NCI-H2196 treated with DMSO at 0.1 percent for 48 hours (cell line): ENCODE measurements at regions not wholly inside any gene's neighbourhood (a gene's known extent, or its start where the extent isn't known, plus 50 kb on each side); places are given as distances from the start of the nearest gene placed in this dataset.

Experiments
- DNase-seq: peaks from one replicate; lab custom pipeline; 2025; ENCODE audit not compliant: unreplicated experiment; lab: John Stamatoyannopoulos, UW

DNA sequence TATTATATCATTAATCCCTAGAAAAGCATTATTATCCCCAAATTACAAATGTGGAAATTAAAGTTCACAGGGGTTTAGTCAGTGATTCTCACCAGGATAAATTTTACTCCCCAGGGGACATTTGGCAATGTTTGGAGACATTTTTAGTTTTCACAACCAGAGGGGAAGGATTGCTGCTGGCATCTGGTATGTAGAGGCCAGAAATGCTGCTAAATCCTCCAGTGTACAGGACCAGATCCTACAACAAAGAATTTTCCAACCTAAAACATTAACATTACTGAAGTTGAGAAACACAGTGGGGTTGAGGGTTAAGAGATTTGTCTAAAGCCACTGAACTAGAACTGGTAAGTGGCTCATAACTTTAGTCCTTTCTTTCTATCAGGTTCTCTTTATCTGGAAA lies 162.0 kb upstream of the SYT6 start:
- no peak for DNase-seq

DNA sequence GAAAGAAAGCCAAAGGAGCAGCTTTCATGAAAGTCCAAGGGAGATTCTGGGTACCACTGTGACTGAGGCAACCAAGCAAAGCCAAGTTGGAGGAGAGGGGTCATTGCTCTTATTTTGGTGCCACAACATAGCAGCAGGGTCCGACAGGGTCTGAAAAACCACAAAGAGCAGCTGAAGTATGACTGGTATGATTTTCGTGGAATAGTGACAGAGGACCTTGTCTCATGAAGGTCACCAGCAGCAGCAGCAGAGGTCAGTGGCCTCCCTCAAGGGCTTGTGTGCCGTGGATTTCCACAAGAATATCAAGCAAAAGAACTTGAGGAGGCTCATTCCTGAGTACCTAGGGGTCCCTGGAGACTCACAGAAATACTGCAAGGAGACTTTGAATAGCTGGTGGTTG lies 160.9 kb upstream of the SYT6 start:
- DNase-seq: no peak

DNA sequence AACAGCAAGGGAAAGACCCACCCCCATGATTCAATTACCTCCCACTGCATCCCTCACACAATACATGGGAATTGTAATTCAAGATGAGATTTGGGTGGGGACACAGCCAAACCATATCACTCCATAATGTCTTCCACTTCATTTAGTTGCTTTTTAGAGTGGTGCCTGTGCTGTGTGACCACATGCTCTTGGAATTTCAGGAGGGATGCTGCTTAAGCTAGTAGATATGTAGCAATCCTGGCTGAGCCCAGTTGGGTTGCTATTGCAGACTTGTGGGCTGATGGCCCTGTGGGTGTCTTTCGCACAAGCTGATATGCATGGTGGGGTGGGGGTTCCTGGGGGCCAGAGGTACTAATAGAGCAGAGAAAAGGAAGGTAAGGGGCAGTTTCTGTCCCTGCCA lies 160.4 kb upstream of the SYT6 start:
- DNase-seq: no peak

DNA sequence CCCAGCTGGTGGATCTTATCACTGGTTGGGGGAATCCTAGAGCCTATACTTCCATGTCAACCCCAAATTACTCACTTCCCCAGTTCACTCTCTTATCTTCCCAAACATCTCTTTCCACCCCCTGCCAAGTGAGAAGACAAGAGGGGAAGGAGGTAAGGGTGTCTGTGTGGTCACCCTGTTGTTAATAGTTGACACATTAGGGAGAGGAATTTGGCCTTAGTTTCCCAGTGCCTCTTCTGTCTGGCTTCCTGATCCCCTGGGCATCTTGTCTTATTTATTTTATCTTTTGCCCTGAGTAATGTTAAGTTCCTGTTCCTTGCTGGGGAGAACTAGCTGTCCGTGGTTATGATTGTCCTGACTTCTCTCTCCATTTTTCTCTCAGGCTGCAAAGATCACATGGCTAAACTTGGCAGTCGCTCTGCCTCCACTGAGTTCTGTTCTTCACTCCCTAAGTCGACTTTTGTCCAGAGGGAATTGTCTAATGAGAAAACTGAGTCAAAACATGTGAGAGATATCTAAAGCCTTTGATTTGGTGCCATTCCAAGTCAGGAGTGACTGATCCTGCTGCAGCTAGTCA lies 157.1 kb upstream of the SYT6 start:
- DNase-seq: no peak

DNA sequence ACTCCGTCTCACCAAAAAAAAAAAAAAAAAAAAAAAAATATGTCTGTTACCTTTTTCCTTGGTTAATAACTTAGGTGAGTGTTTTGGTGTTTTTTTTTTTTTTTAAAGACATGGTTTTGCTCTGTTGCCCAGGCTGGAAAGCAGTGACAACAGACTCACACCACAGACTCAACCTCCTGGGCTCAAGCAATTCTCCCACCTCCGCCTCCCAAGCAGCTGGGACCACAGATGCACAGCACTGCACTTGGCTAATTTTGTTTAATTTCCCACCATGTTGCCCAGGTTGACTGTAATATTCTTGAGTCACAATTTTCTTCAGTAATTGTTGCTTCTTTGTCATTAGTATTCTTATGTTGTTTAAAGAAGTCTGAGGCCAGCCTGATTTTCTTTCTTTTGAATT lies 149.2 kb upstream of the SYT6 start:
- DNase-seq: no peak

DNA sequence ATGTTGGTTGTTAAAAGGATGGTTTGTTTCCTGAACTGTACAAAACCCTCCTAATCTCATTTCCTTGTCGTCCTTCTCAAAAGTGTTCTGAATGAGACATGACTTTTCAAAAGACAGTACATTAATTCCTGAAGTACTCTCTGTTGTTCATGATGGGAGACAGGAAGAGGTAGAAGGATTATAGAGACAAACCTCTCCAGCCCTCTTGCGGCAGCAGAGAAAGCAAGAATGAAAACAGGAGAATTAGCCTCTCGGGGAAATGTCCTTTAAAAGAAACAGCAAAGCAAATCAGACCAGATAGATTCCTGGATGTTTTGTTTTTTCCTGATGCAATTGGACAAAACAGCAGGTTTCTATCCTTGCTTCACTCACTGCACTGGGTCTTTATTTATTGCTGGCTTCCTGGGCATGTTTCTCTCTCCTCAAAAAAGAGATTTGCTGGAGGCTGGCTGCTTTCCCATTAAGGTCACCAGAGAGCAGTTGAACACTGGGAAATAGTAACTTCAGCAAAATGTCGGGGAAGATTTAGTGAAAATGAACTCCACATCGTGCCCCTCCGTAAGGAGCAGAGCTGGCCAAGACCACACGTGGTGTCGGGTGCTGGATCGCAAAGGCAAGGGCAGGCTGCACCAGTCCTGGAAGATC lies 145.8 kb upstream of the SYT6 start:
- no peak for DNase-seq

DNA sequence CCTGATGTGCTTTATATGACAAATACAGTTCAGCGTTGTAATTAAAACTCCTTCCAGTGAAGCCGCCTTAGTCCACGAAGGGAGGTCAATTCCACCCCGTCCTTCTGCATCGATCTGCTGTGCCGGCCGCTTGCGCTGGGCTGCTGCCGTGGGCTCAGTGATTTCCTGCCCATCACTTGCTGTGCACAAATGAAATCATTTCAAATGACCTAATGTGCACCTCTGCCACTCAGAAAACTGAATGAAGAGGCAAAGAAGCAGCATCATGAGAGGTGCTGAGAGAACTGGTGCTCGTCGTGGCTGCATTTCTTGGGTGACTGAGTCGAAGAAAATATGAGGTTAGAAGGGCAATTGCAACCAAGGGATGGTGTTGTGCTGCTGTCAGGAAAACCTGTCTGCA lies 144.3 kb upstream of the SYT6 start:
- DNase-seq: no peak

DNA sequence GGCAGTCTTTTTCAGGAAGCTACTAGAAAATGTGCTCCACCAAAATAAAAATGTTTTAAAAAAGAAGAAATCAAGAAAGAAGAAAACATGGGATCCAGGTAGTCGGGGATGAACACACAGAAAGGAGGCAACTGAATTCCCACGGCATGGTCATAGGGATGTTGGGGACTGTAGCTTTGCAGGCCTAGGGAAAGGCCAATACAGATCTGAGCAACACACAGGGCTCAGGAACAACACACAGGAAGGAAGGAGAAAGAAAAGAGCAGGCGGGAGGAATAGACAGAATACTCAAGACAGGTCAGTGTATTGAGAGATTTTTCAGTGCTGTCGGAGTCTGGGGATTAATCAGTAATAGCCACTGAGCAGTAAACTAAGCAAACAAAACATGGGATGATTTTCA lies 142.7 kb upstream of the SYT6 start:
- DNase-seq: no peak

DNA sequence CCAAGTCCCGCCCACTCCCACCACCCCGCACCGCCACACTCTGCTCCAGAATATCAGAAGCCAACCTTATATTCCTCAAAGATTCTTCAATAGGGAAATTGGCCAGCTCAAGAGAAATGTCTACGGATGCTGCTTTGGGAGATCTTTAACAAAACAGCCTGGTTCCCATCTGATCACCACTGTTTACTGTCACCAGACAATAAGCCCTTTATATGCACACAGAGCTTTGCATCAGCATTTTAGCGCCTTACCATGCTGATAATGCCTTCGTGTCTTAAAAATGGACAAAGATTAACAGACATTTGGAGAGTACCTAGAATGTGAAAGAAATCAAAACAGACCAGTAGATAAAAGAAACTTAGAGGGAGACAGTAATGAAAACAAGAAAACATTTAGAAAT lies 141.7 kb upstream of the SYT6 start:
- no peak for DNase-seq

DNA sequence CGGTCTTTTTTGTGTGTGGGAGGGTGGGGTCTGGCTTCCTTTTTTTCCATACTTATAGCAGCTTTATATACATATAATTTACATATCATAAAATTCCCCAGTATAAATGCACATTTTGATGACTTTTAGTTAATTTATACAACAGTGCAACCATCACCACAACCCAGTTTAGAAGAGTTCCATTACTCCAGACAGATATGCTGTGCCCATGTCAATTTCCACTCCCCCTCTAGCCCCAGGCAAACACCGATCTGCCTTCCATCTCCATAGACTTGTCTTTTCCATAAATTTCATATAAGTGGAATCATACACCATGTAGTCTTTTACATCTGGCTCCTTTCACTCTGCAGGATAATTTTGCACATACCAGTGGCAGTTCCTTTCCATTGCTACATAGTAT lies 139.2 kb upstream of the SYT6 start:
- DNase-seq: no peak

DNA sequence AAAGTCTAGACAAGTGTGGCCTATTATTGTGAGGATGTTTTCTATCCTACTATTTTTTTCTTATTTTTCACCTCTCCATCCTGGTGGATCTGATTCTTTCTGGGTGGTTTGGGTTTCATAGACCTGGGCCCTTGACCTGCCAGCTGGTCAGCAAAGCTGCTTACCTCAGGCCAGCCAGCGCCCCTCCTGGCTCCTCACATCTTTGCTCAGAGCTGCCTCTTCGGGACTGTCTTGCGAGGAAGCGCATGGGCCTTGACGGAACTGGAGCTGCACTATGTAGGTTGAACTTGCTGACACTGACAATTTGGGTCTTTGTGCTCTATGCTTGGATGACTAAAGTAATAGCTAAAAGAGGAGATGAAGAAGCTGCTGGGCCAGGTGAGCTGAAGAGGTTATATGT lies 138.5 kb upstream of the SYT6 start:
- DNase-seq: no peak

DNA sequence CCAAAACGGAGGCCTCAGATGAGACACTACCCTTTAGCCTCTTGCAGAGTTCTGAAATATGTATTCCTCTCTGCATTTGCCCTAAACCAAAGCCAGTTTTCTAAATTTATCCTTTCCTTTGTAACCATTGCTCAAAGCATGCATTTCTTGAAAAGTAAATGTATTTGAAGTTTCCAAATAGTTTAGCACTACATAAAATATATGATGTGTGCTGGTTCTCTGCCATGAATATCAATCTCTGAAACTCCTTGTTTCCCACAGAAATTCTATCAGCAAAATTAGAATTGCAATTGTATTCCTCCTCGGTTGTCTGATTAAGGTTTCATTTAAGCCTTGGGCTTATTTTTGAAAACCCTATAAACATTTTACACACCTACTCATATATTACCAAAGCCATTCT lies 137.1 kb upstream of the SYT6 start:
- DNase-seq: no peak

DNA sequence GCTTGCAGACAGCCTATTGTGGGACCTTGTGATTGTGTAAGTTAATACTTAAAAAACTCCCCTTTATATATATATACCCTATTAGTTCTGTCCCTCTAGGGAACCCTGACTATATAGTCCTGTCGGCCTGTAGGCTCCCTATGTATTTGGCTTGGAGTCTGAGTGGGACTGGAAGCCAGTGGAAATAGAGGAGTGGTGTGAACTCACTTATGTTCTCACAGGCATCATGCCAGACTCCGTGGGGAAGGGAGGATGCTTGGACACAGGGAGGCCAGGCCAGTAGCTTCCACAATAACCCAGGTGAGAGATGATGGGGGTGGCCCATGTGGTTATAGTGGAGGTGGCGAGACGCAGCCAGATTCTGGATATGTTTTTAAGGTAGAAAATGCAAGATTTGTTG lies 136.7 kb upstream of the SYT6 start:
- DNase-seq: no peak

DNA sequence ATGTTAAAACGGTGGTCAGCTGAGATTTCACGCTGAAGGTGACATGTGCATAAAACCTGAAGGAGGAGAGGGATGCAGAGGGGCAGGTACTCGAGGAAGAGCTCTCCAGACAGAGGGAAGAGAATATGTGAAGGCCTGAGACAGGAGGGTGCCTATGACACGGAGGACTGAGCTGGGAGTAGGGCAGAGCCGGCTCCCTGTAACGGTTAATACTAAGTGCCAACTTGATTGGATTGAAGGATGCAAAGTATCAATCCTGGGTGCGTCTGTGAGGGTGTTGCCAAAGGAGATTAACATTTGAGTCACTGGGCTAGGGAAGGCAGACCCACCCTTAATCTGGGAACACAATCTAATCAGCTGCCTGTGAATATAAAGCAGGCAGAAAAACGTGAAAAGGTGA lies 136.2 kb upstream of the SYT6 start:
- no peak for DNase-seq

DNA sequence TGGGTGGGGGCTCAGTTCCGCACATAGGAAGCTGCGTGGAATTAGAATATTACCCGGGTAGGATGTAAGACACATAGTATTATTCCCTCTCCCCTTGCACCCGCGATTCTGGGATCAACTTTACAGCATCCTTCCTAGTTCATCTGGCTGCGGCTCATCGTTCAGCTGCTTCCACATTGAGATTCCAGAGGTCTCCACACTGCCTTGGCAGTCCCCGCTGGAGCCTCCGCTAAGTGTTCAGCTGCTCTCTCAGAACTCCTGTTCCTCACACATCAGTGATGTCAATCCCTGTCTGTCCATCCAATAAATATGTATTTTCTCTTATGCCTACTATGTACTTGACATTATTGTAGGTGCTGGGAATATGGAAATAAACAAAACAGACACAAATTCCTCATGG lies 135.6 kb upstream of the SYT6 start:
- no peak for DNase-seq

DNA sequence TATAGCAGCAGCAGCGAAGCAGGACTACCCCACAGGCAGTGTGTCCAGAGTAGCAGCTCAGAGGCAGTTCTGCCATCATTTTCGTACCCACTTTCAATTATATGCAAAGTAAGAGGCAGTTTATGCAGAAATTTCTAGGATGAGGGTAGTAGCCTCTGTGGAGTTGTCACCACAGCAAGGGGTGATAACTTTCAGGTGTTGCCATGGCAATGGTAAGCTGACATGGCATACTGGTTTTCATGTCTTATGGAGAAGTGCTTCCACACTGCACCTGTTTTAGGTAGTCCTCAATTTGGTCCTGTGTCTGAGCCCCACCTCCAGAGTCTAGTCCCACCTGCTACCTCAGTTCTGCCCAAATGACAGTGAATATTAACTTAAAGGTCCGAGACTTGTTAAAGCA lies 133.3 kb upstream of the SYT6 start:
- no peak for DNase-seq

DNA sequence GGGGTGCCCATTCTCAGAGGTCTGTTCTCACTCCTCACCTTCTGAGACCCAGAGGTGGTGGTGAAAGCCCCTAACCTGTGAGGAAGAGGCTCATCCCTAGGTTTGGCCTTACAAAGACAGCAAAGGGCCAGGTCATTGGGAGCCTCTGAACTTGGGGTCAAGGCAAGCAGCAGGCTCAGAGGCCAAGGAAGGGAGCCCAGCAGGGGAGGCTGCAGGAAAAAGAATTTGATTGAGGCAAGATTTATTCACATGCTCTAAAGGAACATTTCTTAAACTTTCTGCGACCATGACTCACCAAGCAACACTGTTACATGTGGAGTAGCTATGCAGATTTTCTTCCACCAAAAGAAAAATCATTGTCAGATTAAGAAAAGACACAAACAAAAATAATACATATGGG lies 132.5 kb upstream of the SYT6 start:
- DNase-seq: no peak

DNA sequence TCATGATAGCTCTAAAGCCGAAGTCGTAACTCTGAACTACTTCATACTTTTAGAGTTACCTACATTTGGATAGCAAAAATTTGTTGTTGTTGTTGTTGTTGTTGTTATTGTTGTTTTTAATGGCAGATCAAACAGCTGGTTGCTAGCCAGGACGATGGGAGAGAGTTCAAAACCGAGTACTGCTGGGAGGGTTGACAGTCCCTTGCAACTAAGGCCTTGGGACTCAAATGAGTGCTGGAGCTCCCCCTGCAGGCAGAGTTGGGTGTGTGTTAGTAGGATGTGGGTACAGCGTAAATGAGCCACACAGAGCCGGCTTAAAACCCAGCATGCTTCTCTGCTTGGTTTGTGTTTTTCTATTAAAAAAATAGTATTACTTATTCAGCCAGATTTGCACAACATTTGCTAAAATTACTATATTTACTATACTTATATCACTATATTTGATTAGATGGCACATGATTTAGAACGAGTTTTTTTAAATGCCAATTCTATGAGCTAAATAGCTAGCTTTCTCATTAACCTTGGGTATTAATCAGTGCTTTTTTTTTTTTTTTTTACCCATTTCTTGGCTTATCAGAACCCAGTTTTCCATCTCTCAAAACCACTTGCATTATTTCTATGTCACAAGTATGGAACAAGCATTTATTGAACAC lies 129.2 kb upstream of the SYT6 start:
- DNase-seq: peak; percentile 40

DNA sequence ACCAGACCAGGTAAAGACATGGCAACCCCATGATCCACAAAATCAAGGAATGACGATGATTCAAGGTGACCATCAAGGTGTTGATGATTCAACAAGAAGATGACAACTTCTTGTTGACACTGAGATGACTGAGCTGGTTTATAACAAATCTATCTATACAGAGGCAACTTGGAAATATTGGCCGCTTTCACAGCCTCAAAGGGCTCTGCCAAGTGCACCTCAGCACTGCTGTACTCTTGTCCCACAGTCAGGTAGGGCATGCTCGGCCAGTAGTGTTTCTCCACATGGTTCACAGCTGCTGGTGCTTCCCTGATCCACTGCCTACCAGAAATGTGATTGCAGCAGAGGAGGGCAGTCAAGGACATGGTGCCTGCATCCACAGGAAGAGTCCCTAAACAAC lies 125.2 kb upstream of the SYT6 start:
- DNase-seq: no peak

DNA sequence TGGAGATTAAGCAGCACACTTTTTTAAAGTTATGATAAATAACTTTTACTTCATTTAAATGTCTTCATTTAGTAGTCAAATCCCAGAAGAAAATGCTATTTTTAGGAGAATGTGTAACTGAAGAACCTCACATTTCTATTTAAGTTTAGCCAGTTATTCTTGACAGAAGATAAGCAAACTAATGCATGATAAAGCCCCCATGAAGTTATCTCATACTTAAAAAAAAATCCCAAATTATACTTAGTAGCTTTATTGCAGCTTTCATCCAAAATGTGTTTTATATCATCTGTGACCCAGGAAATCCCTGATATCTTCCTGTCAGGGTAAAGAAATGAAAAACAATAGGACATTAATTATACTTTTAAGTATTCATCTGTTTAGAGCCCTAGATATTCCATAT lies 124.8 kb upstream of the SYT6 start:
- DNase-seq: no peak

DNA sequence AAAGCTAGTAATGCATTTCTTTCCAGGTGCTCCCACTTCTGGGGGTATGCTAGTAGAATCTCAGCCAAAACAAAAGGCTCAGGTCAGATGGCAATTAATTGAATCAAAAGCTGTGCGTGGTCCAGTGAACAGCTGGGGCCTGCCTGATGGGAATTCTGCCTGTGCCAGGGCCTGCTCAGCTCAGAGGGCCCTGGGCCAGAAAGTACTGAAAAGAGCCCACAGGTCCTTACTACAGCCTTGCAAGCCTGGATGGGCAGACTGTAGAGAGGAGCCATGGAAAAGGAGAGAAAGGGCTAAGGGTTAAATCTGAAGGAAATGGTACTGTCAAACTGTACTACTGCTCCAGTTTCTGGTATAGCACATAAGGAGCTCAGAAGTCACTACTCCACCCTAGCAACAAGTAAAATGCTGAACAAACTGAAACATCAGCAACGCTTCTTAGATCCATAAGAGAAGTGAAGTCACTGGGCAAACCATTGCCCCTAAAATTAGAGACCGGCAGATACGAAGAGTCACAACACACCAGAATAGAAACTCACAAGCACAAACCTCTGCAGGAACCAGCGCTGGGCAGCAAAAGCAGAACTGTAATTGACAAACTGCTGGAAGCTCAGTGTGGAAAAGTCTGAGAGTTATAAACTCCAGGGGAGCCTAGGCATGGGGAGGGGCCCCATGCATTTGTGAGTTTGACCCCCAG lies 121.1 kb upstream of the SYT6 start:
- no peak for DNase-seq

DNA sequence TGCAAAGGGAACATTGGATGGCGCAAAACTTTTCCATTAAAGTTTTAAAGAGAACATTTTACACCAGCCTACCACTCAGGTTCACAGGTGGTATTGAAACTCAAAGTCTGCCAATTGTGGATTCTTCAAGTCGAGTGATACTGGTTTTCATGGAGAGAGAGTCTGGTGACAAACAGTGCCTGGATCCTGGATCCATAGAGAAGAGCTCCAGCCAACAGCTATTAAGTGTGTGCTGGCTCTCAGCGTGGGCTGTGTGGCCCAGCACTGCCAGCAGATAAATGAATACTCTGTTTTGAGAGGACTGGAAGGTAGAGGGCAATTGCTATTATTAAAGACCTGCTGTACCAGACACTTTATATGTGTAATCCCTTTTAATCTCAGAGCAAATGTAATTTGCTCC lies 118.9 kb upstream of the SYT6 start:
- DNase-seq: no peak
